K562 (cell line): ENCODE measurements at regions not wholly inside any gene's neighbourhood (a gene's known extent, or its start where the extent isn't known, plus 50 kb on each side); places are given as distances from the start of the nearest gene placed in this dataset.

Experiments used
- ATAC-seq: fragments of 200-7000 bp; cut with Tn5 transposase; 3 replicates; pipeline ENCODE4 v1.9.1; 2020; ENCODE audit warnings: moderate library complexity
- BruUV-seq: library from RNA; stranded (reverse); fragments of 400-500 nt; replicated peaks from 2 replicates; lab custom pipeline; 2021; lab: Mats Ljungman, UMichigan
- CTCF ChIA-PET: fragments of 300-600 bp; formaldehyde crosslinking; extraction: SDS; loops from one replicate; lab custom pipeline; 2021; ENCODE audit warnings: low intra/inter-chr PET ratio; lab: Yijun Ruan, JAX
- POLR2A ChIA-PET: fragments of 300-600, 350-650 bp; sonication (Branson Sonifier 250); formaldehyde crosslinking; extraction: SDS; loops from one replicate; lab custom pipeline; 2021; ENCODE audit warnings: antibody characterized with exemption, inconsistent platforms; lab: Yijun Ruan, JAX
- DNase-seq, 4 experiments: peaks; one replicate each; pipeline versions ENCODE4 v3.0.0 to v3.0.0-alpha.2; 2011 to 2018; ENCODE audit warnings: low spot score in 3 of 4, mixed read lengths in 3 of 4; ENCODE audit errors: extremely low read depth in 1 of 4
- FAIRE-seq: peaks from 2 replicates; lab custom pipeline; 2011; peaks lifted over from hg19 to GRCh38; lab: Jason Lieb, UNC
- H2AFZ ChIP-seq: 2 replicates; pipeline ENCODE4 v1.6.0; 2011; ENCODE audit warnings: low read depth, low read length, control low read depth, inconsistent platforms
- H3K27ac ChIP-seq: fragments of 200-600 bp; 3 replicates; pipeline ENCODE4 v1.8.0; 2011; ENCODE audit warnings: low read depth, mild to moderate bottlenecking, control low read depth, inconsistent platforms, low read length, moderate library complexity, mixed read lengths; ENCODE audit errors: extremely low read depth
- H3K27me3 ChIP-seq, 2 experiments: fragments of 300-600 bp in 1 of 2; 2 replicates in 1 of 2; 3 replicates in 1 of 2; pipeline versions ENCODE4 v1.6.0 to v1.8.0; 2011; ENCODE audit warnings: inconsistent platforms in 2 of 2, low read length in 2 of 2, mild to moderate bottlenecking in 1 of 2, mixed read lengths in 1 of 2, moderate library complexity in 1 of 2; ENCODE audit not compliant: control insufficient read depth in 2 of 2, insufficient read depth in 2 of 2
- H3K36me3 ChIP-seq: fragments of 300-600 bp; 3 replicates; pipeline ENCODE4 v1.8.0; 2011; ENCODE audit warnings: mild to moderate bottlenecking, low read length, inconsistent platforms; ENCODE audit not compliant: control insufficient read depth, insufficient read depth
- H3K4me1 ChIP-seq, 2 experiments: fragments of 200-600 bp in 1 of 2; replicated peaks in 1 of 2; 2 replicates in 1 of 2; 3 replicates in 1 of 2; pipeline versions ENCODE4 v1.5.1 to v1.8.0; 2011; ENCODE audit warnings: inconsistent platforms in 2 of 2, low read length in 2 of 2, mild to moderate bottlenecking in 1 of 2, mixed read lengths in 1 of 2, moderate library complexity in 1 of 2; ENCODE audit not compliant: control insufficient read depth in 2 of 2, insufficient read depth in 2 of 2
- H3K4me2 ChIP-seq: 2 replicates; pipeline ENCODE4 v1.6.1; 2011; ENCODE audit warnings: low read length, control low read depth, inconsistent platforms, mixed read lengths; ENCODE audit not compliant: insufficient read depth
- H3K4me3 ChIP-seq: fragments of 200-600 bp; sonication (generic), shearing (Covaris generic); 2 replicates; pipeline ENCODE4 v1.5.1; 2016; ENCODE audit warnings: control low read depth, inconsistent platforms
- H3K79me2 ChIP-seq: fragments of 200-600 bp; 3 replicates; pipeline ENCODE4 v1.8.0; 2011; ENCODE audit warnings: low read length, inconsistent platforms; ENCODE audit not compliant: control insufficient read depth, insufficient read depth
- H3K9ac ChIP-seq, 2 experiments: 2 replicates each; pipeline versions ENCODE4 v1.6.0 to v1.6.1; 2011; ENCODE audit warnings: low read depth in 2 of 2, low read length in 2 of 2, control low read depth in 1 of 2, inconsistent platforms in 1 of 2, mild to moderate bottlenecking in 1 of 2, mixed read lengths in 1 of 2; ENCODE audit not compliant: insufficient read depth in 1 of 2
- H3K9me1 ChIP-seq: one replicate; pipeline ENCODE4 v1.6.0; 2011; ENCODE audit warnings: inconsistent platforms, mild to moderate bottlenecking, low read length, moderate library complexity; ENCODE audit not compliant: control insufficient read depth, insufficient read depth
- H3K9me3 ChIP-seq: replicated peaks from 2 replicates; pipeline ENCODE4 v1.5.1; 2011; ENCODE audit warnings: low read depth, low read length, inconsistent platforms; ENCODE audit not compliant: control insufficient read depth, insufficient read depth
- H4K20me1 ChIP-seq: replicated peaks from 2 replicates; pipeline ENCODE4 v1.6.1; 2011; ENCODE audit warnings: low read length, inconsistent platforms, mixed read lengths; ENCODE audit not compliant: control insufficient read depth, insufficient read depth
- CC2D1A ChIP-seq: fragments of 450-650 bp; IDR thresholded peaks from 2 replicates; pipeline ENCODE4 v1.6.1; 2017; ENCODE audit warnings: mild to moderate bottlenecking
- KLF16 ChIP-seq: IDR thresholded peaks from 2 replicates; pipeline ENCODE4 v1.6.1; 2016; ENCODE audit warnings: antibody characterized with exemption
- NKRF ChIP-seq: fragments of 450-650 bp; IDR thresholded peaks from 2 replicates; pipeline ENCODE4 v1.6.1; 2016; ENCODE audit warnings: borderline replicate concordance
- NRF1 ChIP-seq, 2 experiments: fragments of 450-650 bp; IDR thresholded peaks in 1 of 2; conservative IDR thresholded peaks in 1 of 2; 2 replicates each; pipeline ENCODE4 v1.6.1; 2014; ENCODE audit warnings: mild to moderate bottlenecking in 2 of 2
- PHF20 ChIP-seq: fragments of 450-650 bp; IDR thresholded peaks from 2 replicates; pipeline ENCODE4 v1.6.1; 2018; ENCODE audit not compliant: partially characterized antibody
- RB1 ChIP-seq: fragments of 450-650 bp; IDR thresholded peaks from 2 replicates; pipeline ENCODE4 v1.6.1; 2017; ENCODE audit warnings: low read depth, mild to moderate bottlenecking
- SREBF2 ChIP-seq: sonication (generic); formaldehyde crosslinking; IDR thresholded peaks from 2 replicates; pipeline ENCODE4 v1.4.0; 2020; ENCODE audit warnings: mild to moderate bottlenecking, missing genetic modification reagents
- STAG1 ChIP-seq: sonication (generic); formaldehyde crosslinking; IDR thresholded peaks from 2 replicates; pipeline ENCODE4 v1.5.0; 2020; ENCODE audit warnings: missing genetic modification reagents, borderline replicate concordance
- ZNF274 ChIP-seq: IDR thresholded peaks from 2 replicates; pipeline ENCODE4 v1.6.1; 2011; ENCODE audit warnings: low read depth, mild to moderate bottlenecking, low read length, moderate library complexity, borderline replicate concordance
- ZNF551 ChIP-seq: fragments of 250-450 bp; sonication (Bioruptor Pico); IDR thresholded peaks from 2 replicates; pipeline ENCODE4 v1.5.0; 2021; ENCODE audit warnings: mild to moderate bottlenecking, moderate library complexity
- ZNF764 ChIP-seq: fragments of 250-450 bp; sonication (Bioruptor Pico); IDR thresholded peaks from 2 replicates; pipeline ENCODE4 v1.4.0; 2020; ENCODE audit warnings: low read depth, mild to moderate bottlenecking, moderate library complexity
- WGBS: fragments of 100-300 bp; shearing (Covaris generic); methylation state at CpG from one replicate; pipeline ENCODE4 v1.1.6; 2016; ENCODE audit warnings: low coverage, mixed read lengths; ENCODE audit not compliant: insufficient coverage; ENCODE audit errors: missing lambda C conversion rate; 5-methylcytosine and 5-hydroxymethylcytosine counted together
- in situ Hi-C: fragments of 300-500 bp; cut with MboI; formaldehyde crosslinking; loops from 4 replicates; pipeline ENCODE4 v1.15.0; 2018; ENCODE audit warnings: inconsistent platforms, mixed read lengths
- intact Hi-C: fragments of 100-400 bp; cut with micrococcal nuclease; formaldehyde crosslinking; loops from 2 replicates; pipeline ENCODE4 v1.14.2; 2022

- no peaks in the 10 kb centered on the region for H3K9me1 ChIP-seq
- H4K20me1 ChIP-seq = no peaks in the 10 kb centered on the region
- no peaks in the 10 kb centered on the region for H3K9me3 ChIP-seq
- H3K4me2 ChIP-seq = no peak overlapping the region
- CTCF ChIA-PET = no interaction called here
- no peaks in the 10 kb centered on the region for H3K79me2 ChIP-seq
- no peak overlapping the region for H2AFZ ChIP-seq
- BruUV-seq = no TSS peak
- POLR2A ChIA-PET = interaction anchor here (0.6 kb wide), 1 partner anchor 1937 kb away, joined by 3 read pairs; no protein-coding TSS in a partner anchor
- intact Hi-C loops = no loop called here
- no peak for FAIRE-seq
- no peak overlapping the region for H3K27ac ChIP-seq
- no peak for DNase-seq
- no peak for ATAC-seq
- 0% methylated on average over 1 of the region's 1 CpG for WGBS
- no peak overlapping the region for H3K4me3 ChIP-seq
- in situ Hi-C loops = no loop called here
- H3K27me3 ChIP-seq = no peaks in the 10 kb centered on the region
- H3K4me1 ChIP-seq = no peaks in the 10 kb centered on the region
- H3K9ac ChIP-seq = no peak overlapping the region
- TF ChIP-seq RB1 = no peak
- TF ChIP-seq PHF20 = no peak
- no peak for TF ChIP-seq ZNF551 (CRISPR knock-in tag)
- TF ChIP-seq STAG1 = no peak
- no peak for TF ChIP-seq NKRF
- no peak for TF ChIP-seq CC2D1A
- TF ChIP-seq ZNF274 = no peak
- no peak for TF ChIP-seq ZNF764
- TF ChIP-seq NRF1 (conservative IDR thresholded peaks at IDR 0.05 in 1 of 2, IDR thresholded peaks at IDR 0.05 in 1 of 2) = no peak
- TF ChIP-seq SREBF2 (CRISPR knock-in tag) = no peak
- no peak for TF ChIP-seq KLF16
- H3K36me3 ChIP-seq = no peaks in the 10 kb centered on the region
Measured at GRCh38 chr4:57351731-57352130, 241.5 kb upstream of the IGFBP7 start.
